HEK293 (cell line): ENCODE measurements at regions not wholly inside any gene's neighbourhood (a gene's known extent, or its start where the extent isn't known, plus 50 kb on each side); places are given as distances from the start of the nearest gene placed in this dataset.

Source experiments
- CTCF ChIA-PET: fragments of 350-600 bp; formaldehyde crosslinking; extraction: SDS; loops from one replicate; lab custom pipeline; 2021; ENCODE audit warnings: antibody characterized with exemption; lab: Yijun Ruan, JAX
- POLR2A ChIA-PET: fragments of 300-600 bp; formaldehyde crosslinking; extraction: SDS; loops from one replicate; lab custom pipeline; 2020; ENCODE audit warnings: antibody characterized with exemption, inconsistent platforms; lab: Yijun Ruan, JAX
- H3K27ac ChIP-seq: fragments of 200-500 bp; sonication (Bioruptor generic); 2 replicates; pipeline ENCODE4 v1.5.1; 2014; ENCODE audit warnings: low read depth, low read length, control low read depth, inconsistent platforms; ENCODE audit errors: extremely low read depth
- H3K36me3 ChIP-seq, 2 experiments: fragments of 200-500 bp in 1 of 2; sonication (Bioruptor generic) in 1 of 2; 1 replicate in 1 of 2; 2 replicates in 1 of 2; pipeline ENCODE4 v1.5.1; 2014 to 2017; ENCODE audit warnings: inconsistent platforms in 2 of 2, low read length in 2 of 2; ENCODE audit not compliant: control insufficient read depth in 2 of 2, insufficient read depth in 1 of 2
- H3K4me1 ChIP-seq: fragments of 200-500 bp; sonication (Bioruptor generic); 2 replicates; pipeline ENCODE4 v1.5.1; 2014; ENCODE audit warnings: mild to moderate bottlenecking, low read length, inconsistent platforms; ENCODE audit not compliant: control insufficient read depth, insufficient read depth
- H3K4me3 ChIP-seq: 2 replicates; pipeline ENCODE4 v1.5.1; 2011; ENCODE audit warnings: low read depth, mild to moderate bottlenecking, control low read depth, low read length, moderate library complexity
- H3K9me3 ChIP-seq: fragments of 200-500 bp; sonication (Bioruptor generic); 2 replicates; pipeline ENCODE4 v1.5.1; 2014; ENCODE audit warnings: low read depth, low read length, inconsistent platforms; ENCODE audit not compliant: control insufficient read depth, insufficient read depth
- BCL11B ChIP-seq: fragments of 450-650 bp; formaldehyde crosslinking; IDR thresholded peaks from 2 replicates; pipeline ENCODE4 v1.5.1; 2016; ENCODE audit warnings: low read depth, missing biosample characterization, missing genetic modification characterization
- GLI4 ChIP-seq: fragments of 450-650 bp; formaldehyde crosslinking; IDR thresholded peaks from 2 replicates; pipeline ENCODE4 v1.5.1; 2016; ENCODE audit warnings: missing biosample characterization, missing genetic modification characterization
- GLIS2 ChIP-seq: fragments of 450-650 bp; formaldehyde crosslinking; IDR thresholded peaks from 2 replicates; pipeline ENCODE4 v1.5.1; 2016; ENCODE audit warnings: missing biosample characterization, missing genetic modification characterization
- HOXA7 ChIP-seq: sonication (generic); formaldehyde crosslinking; IDR thresholded peaks from 2 replicates; pipeline ENCODE4 v1.8.1; 2022; ENCODE audit warnings: missing genetic modification reagents, borderline replicate concordance
- HOXD13 ChIP-seq: sonication (generic); formaldehyde crosslinking; IDR thresholded peaks from 2 replicates; pipeline ENCODE4 v1.8.0; 2022; ENCODE audit warnings: missing genetic modification reagents, borderline replicate concordance
- MYNN ChIP-seq: fragments of 450-650 bp; formaldehyde crosslinking; IDR thresholded peaks from 2 replicates; pipeline ENCODE4 v1.5.1; 2016; ENCODE audit warnings: missing biosample characterization, missing genetic modification characterization, borderline replicate concordance
- SALL2 ChIP-seq: fragments of 450-650 bp; formaldehyde crosslinking; IDR thresholded peaks from 2 replicates; pipeline ENCODE4 v1.5.0; 2017; ENCODE audit warnings: missing biosample characterization, mild to moderate bottlenecking, missing genetic modification characterization, borderline replicate concordance
- ZBTB1 ChIP-seq: fragments of 450-650 bp; formaldehyde crosslinking; IDR thresholded peaks from 2 replicates; pipeline ENCODE4 v1.5.1; 2016; ENCODE audit warnings: missing biosample characterization, missing genetic modification characterization
- ZBTB8A ChIP-seq: fragments of 450-650 bp; formaldehyde crosslinking; IDR thresholded peaks from 2 replicates; pipeline ENCODE4 v1.5.1; 2016; ENCODE audit warnings: missing biosample characterization, missing genetic modification characterization
- ZNF10 ChIP-seq: fragments of 450-650 bp; formaldehyde crosslinking; IDR thresholded peaks from 2 replicates; pipeline ENCODE4 v1.5.1; 2017; ENCODE audit warnings: missing biosample characterization, missing genetic modification characterization
- ZNF121 ChIP-seq: fragments of 450-650 bp; formaldehyde crosslinking; IDR thresholded peaks from 2 replicates; pipeline ENCODE4 v1.5.1; 2016; ENCODE audit warnings: missing biosample characterization, missing genetic modification characterization
- ZNF132 ChIP-seq: fragments of 450-650 bp; formaldehyde crosslinking; IDR thresholded peaks from 2 replicates; pipeline ENCODE4 v1.5.1; 2017; ENCODE audit warnings: missing biosample characterization, missing genetic modification characterization, borderline replicate concordance
- ZNF214 ChIP-seq: fragments of 450-650 bp; formaldehyde crosslinking; IDR thresholded peaks from 2 replicates; pipeline ENCODE4 v1.5.1; 2017; ENCODE audit warnings: missing biosample characterization, mild to moderate bottlenecking, missing genetic modification characterization, borderline replicate concordance
- ZNF37A ChIP-seq: fragments of 450-650 bp; IDR thresholded peaks from 2 replicates; pipeline ENCODE4 v1.5.1; 2018; ENCODE audit warnings: missing biosample characterization, missing genetic modification characterization
- ZNF404 ChIP-seq: fragments of 450-650 bp; formaldehyde crosslinking; IDR thresholded peaks from 2 replicates; pipeline ENCODE4 v1.5.1; 2017; ENCODE audit warnings: missing biosample characterization, missing genetic modification characterization
- ZNF423 ChIP-seq: fragments of 450-650 bp; formaldehyde crosslinking; IDR thresholded peaks from 2 replicates; pipeline ENCODE4 v1.5.1; 2016; ENCODE audit warnings: missing biosample characterization, missing genetic modification characterization
- ZNF544 ChIP-seq: fragments of 450-650 bp; formaldehyde crosslinking; IDR thresholded peaks from 2 replicates; pipeline ENCODE4 v1.5.0; 2017; ENCODE audit warnings: missing biosample characterization, missing genetic modification characterization
- ZNF558 ChIP-seq: fragments of 450-650 bp; formaldehyde crosslinking; IDR thresholded peaks from 2 replicates; pipeline ENCODE4 v1.5.1; 2016; ENCODE audit warnings: missing biosample characterization, missing genetic modification characterization
- ZNF621 ChIP-seq: fragments of 450-650 bp; formaldehyde crosslinking; IDR thresholded peaks from 2 replicates; pipeline ENCODE4 v1.5.1; 2017; ENCODE audit warnings: missing biosample characterization, missing genetic modification characterization
- ZNF645 ChIP-seq: fragments of 450-650 bp; formaldehyde crosslinking; IDR thresholded peaks from 2 replicates; pipeline ENCODE4; 2016; ENCODE audit warnings: missing biosample characterization, missing genetic modification characterization
- ZNF670 ChIP-seq: fragments of 450-650 bp; formaldehyde crosslinking; IDR thresholded peaks from 2 replicates; pipeline ENCODE4 v1.5.1; 2016; ENCODE audit warnings: missing biosample characterization, missing genetic modification characterization, low read depth
- ZNF701 ChIP-seq: fragments of 450-650 bp; formaldehyde crosslinking; IDR thresholded peaks from 2 replicates; pipeline ENCODE4 v1.5.1; 2016; ENCODE audit warnings: missing biosample characterization, missing genetic modification characterization
- ZNF76 ChIP-seq: fragments of 450-650 bp; formaldehyde crosslinking; IDR thresholded peaks from 2 replicates; pipeline ENCODE4; 2016; ENCODE audit warnings: low read depth, missing biosample characterization, missing genetic modification characterization, borderline replicate concordance
- ZNF791 ChIP-seq: fragments of 450-650 bp; formaldehyde crosslinking; IDR thresholded peaks from 2 replicates; pipeline ENCODE4 v1.5.1; 2016; ENCODE audit warnings: missing biosample characterization, missing genetic modification characterization
- TF ChIP-seq, protein P1 (sequence below): fragments of 450-650 bp; formaldehyde crosslinking; IDR thresholded peaks from 2 replicates; pipeline ENCODE4 v1.5.1; 2016; ENCODE audit warnings: missing biosample characterization, missing genetic modification characterization
- TF ChIP-seq, protein P2 (sequence below): fragments of 450-650 bp; formaldehyde crosslinking; IDR thresholded peaks from 2 replicates; pipeline ENCODE4 v1.5.1; 2016; ENCODE audit warnings: missing biosample characterization, missing genetic modification characterization

DNA sequence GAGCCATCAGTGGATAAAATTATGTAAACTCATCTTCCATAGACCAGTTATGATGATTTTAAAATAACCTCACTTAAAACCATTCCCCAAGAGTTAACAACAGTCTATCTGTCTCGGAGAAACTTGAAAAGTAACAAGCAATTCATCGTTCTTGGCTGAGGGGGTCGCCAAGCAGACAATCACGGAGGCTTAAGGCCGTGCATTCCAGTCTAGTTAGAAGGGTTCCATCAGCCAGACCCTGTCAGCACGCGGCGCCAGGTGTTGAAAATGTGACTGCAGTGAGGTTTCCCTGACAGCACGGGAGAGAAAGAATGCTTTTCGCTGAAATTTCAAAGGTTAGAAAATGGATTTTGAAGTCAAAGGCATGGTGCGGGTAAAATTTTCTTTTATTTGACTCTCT lies 1025.0 kb upstream of the CELF2 start (continued):
- TF ChIP-seq ZNF121 (tag by site-specific recombination): no peak
- TF ChIP-seq ZNF76 (tag by site-specific recombination): no peak
- TF ChIP-seq HOXA7 (CRISPR knock-in tag): no peak
- TF ChIP-seq ZNF791 (tag by site-specific recombination): no peak
- TF ChIP-seq, protein P1, sequence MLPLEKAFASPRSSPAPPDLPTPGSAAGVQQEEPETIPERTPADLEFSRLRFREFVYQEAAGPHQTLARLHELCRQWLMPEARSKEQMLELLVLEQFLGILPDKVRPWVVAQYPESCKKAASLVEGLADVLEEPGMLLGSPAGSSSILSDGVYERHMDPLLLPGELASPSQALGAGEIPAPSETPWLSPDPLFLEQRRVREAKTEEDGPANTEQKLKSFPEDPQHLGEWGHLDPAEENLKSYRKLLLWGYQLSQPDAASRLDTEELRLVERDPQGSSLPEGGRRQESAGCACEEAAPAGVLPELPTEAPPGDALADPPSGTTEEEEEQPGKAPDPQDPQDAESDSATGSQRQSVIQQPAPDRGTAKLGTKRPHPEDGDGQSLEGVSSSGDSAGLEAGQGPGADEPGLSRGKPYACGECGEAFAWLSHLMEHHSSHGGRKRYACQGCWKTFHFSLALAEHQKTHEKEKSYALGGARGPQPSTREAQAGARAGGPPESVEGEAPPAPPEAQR (tag by site-specific recombination): no peak
- no peak for TF ChIP-seq ZNF37A (tag by site-specific recombination)
- no peak for TF ChIP-seq SALL2 (tag by site-specific recombination)
- TF ChIP-seq ZNF404 (tag by site-specific recombination): no peak
- TF ChIP-seq BCL11B (tag by site-specific recombination): no peak

DNA sequence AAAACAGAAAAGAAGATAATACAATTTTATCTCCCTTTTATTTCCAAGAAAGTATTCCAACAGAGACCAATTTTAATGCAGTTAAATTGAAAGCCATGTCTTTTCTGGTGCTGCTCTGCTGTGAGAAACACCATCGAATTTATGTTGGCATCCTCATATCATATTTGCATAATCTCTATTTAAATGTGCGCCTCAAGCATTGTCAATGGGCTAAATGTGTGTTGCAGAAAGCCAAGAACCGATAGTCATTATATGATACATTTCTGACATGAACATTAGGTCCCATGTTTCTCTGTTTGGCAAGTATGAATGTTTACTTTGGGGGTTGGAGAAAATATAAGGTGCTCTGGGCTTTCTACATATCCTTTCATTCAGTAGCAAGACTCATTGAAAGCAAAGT lies 1023.5 kb upstream of the CELF2 start:
- Histone ChIP-seq H3K36me3 (no peaks in the 10 kb centered on the region), H3K27ac (no peak overlapping the region), H3K4me3 (no peak overlapping the region), H3K4me1 (no peaks in the 10 kb centered on the region), H3K9me3 (no peaks in the 10 kb centered on the region)
- ChIA-PET POLR2A (no interaction called here), CTCF (no interaction called here)
- no peak for TF ChIP-seq ZNF670 (tag by site-specific recombination)
- no peak for TF ChIP-seq HOXD13
- TF ChIP-seq GLIS2 (tag by site-specific recombination): no peak
- TF ChIP-seq, protein P1 (tag by site-specific recombination): no peak
- TF ChIP-seq ZNF10 (tag by site-specific recombination): no peak
- no peak for TF ChIP-seq ZNF544 (tag by site-specific recombination)
- no peak for TF ChIP-seq ZBTB1 (tag by site-specific recombination)
- no peak for TF ChIP-seq ZNF701 (tag by site-specific recombination)

DNA sequence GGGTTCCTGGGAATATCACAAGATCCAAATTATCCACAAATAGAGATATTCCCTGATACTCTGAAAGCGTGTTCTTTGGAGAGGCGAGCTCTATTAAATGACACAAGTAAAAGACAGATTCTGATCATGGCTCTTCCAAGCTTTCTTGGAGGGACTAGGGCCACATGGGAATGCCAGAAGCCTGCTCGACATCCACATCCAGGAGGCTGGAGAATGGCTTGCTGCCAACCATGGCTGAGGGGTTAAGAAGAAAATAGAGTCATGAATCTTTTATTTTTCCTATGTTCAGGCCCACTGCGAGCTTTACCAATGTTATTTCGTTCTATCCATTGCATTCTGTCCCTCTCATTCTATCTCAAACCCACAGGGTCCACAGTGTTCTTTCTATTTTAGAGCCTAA lies 1018.0 kb upstream of the CELF2 start:
- Histone ChIP-seq H3K36me3 (no peaks in the 10 kb centered on the region), H3K9me3 (no peaks in the 10 kb centered on the region), H3K4me3 (no peak overlapping the region), H3K4me1 (no peaks in the 10 kb centered on the region), H3K27ac (no peak overlapping the region)
- TF ChIP-seq ZBTB1 (tag by site-specific recombination) (no peak), MYNN (tag by site-specific recombination) (no peak), ZNF214 (no peak), ZNF132 (tag by site-specific recombination) (no peak)
- ChIA-PET POLR2A (no interaction called here), CTCF (no interaction called here)

GRCh38 chr10:10007957-10008356 lies 1009.7 kb upstream of the CELF2 start:
- H3K4me3 ChIP-seq: no peak overlapping the region
- ChIA-PET POLR2A (no interaction called here), CTCF (no interaction called here)
- no peaks in the 10 kb centered on the region for H3K9me3 ChIP-seq
- no peaks in the 10 kb centered on the region; the same call in 1 of the 2 replicates for H3K4me1 ChIP-seq
- no peaks in the 10 kb centered on the region for H3K36me3 ChIP-seq
- no peak overlapping the region for H3K27ac ChIP-seq
- TF ChIP-seq ZNF558 (tag by site-specific recombination) (no peak), GLI4 (tag by site-specific recombination) (no peak), ZNF645 (tag by site-specific recombination) (no peak), ZNF423 (no peak), ZNF621 (tag by site-specific recombination) (no peak), ZBTB8A (tag by site-specific recombination) (no peak), ZNF670 (tag by site-specific recombination) (no peak)
- TF ChIP-seq, protein P2, sequence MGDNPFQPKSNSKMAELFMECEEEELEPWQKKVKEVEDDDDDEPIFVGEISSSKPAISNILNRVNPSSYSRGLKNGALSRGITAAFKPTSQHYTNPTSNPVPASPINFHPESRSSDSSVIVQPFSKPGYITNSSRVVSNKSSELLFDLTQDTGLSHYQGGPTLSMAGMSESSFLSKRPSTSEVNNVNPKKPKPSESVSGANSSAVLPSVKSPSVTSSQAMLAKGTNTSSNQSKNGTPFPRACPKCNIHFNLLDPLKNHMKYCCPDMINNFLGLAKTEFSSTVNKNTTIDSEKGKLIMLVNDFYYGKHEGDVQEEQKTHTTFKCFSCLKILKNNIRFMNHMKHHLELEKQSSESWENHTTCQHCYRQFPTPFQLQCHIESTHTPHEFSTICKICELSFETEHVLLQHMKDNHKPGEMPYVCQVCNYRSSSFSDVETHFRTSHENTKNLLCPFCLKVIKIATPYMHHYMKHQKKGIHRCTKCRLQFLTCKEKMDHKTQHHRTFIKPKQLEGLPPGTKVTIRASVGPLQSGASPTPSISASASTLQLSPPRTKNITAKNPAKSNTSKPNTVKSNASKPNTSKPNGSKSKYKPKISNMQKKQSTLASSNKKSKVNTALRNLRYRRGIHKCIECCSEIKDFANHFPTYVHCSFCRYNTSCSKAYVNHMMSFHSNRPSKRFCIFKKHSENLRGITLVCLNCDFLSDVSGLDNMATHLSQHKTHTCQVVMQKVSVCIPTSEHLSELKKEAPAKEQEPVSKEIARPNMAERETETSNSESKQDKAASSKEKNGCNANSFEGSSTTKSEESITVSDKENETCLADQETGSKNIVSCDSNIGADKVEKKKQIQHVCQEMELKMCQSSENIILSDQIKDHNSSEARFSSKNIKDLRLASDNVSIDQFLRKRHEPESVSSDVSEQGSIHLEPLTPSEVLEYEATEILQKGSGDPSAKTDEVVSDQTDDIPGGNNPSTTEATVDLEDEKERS (tag by site-specific recombination): no peak
